Spleen (tissue), 7 donors: ENCODE measurements at regions not wholly inside any gene's neighbourhood (a gene's known extent, or its start where the extent isn't known, plus 50 kb on each side); places are given as distances from the start of the nearest gene placed in this dataset.

Source experiments
- POLR2A ChIP-seq, 3 donors: fragments of 450-650 bp; IDR thresholded peaks; one replicate each; pipeline ENCODE4 v1.5.1; 2017; ENCODE audit warnings: antibody characterized with exemption in 3 of 3, mild to moderate bottlenecking in 1 of 3
- POLR2AphosphoS5 ChIP-seq, 3 donors: sonication (generic); formaldehyde crosslinking; IDR thresholded peaks; one replicate each; pipeline ENCODE4 v1.5.1; 2017; ENCODE audit warnings: antibody characterized with exemption in 3 of 3
- TF ChIP-seq, protein P1 (sequence below), 11 experiments: fragments of 200-600 bp in 7 of 11; fragments of 450-650 bp in 4 of 11; sonication (generic) in 4 of 11; IDR thresholded peaks in 8 of 11; conservative IDR thresholded peaks in 3 of 11; 1 replicate in 7 of 11; 2 replicates in 4 of 11; pipeline versions ENCODE4 v1.4.0 to v1.8.0; 2016 to 2021; ENCODE audit warnings: antibody characterized with exemption in 11 of 11, inconsistent platforms in 4 of 11, mild to moderate bottlenecking in 1 of 11
- donor health status: DM: no; HTN: no; CAD: no; lungs with moderate emphysema.
- donor health status: DM: no; HTN: no; CAD: no.
- donor health status: DM: no; HTN: no; CAD: no.

DNA sequence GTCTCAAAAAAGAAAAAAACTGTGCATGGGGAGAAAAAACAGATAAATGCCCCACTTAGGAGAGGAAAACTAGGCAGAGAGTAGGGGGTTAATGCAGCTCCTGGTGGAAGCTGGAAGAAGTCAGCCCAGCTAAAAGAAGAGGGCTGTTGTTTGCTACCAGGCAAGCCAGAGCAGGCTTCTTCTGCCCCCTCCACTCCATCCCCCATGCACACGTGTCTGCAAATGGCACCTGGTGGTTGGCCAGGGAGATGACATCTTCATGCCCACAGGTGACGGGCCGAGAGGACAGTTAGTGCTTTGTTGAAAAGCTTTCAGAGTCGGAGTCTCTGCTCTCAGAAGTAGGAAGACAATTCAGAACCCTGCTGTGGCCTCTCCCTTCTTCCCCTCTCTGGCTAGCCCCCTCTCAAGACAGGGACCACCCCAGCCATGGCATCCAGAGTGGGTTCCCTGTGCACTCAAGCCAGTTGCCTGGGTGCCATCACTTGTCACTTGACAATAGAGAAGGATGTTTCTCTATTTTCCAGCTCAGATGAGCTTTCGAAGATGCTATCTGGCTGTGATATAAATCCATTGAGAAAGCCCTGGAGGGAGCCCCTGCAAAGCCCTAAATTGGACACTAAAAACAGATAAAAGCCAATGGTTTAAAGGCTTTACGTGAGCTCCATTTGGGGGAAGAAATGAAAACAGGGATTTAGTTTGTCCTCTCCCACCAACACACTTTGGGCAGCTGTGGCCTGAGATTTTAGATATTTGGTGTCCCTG is 142.0 kb downstream of the TRIM29 start:
- TF ChIP-seq, protein P1, sequence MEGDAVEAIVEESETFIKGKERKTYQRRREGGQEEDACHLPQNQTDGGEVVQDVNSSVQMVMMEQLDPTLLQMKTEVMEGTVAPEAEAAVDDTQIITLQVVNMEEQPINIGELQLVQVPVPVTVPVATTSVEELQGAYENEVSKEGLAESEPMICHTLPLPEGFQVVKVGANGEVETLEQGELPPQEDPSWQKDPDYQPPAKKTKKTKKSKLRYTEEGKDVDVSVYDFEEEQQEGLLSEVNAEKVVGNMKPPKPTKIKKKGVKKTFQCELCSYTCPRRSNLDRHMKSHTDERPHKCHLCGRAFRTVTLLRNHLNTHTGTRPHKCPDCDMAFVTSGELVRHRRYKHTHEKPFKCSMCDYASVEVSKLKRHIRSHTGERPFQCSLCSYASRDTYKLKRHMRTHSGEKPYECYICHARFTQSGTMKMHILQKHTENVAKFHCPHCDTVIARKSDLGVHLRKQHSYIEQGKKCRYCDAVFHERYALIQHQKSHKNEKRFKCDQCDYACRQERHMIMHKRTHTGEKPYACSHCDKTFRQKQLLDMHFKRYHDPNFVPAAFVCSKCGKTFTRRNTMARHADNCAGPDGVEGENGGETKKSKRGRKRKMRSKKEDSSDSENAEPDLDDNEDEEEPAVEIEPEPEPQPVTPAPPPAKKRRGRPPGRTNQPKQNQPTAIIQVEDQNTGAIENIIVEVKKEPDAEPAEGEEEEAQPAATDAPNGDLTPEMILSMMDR (IDR thresholded peaks at IDR 0.05 in 8 of 11, conservative IDR thresholded peaks at IDR 0.05 in 3 of 11): no peak
- TF ChIP-seq POLR2A (IDR thresholded peaks at IDR 0.05) (no peak), POLR2AphosphoS5 (IDR thresholded peaks at IDR 0.05) (no peak)
